ENCODE measurements at regions not wholly inside any gene's neighbourhood (a gene's known extent, or its start where the extent isn't known, plus 50 kb on each side); places are given as distances from the start of the nearest gene placed in this dataset.
"Not testable (repeated sequence)": the region's sequence is repeated elsewhere in the genome, so short reads cannot be mapped to it uniquely, and the experiment has no call there.

- intact Hi-C loops (cut with DNase I) = no loop called here
- 70 to 74% (median 73%) methylated on average over 5 of the region's 5 CpGs for WGBS, 3 donors
- Histone ChIP-seq H3K4me1 (no peaks in the 10 kb centered on the region), H3K36me3 (ENCODE audit: insufficient read depth in 1 of 2, low read depth in 1 of 2) (no peaks in the 10 kb centered on the region), H3K9me3 (no peaks in the 10 kb centered on the region), H3K27me3 (ENCODE audit: insufficient read depth in 3 of 3, low read length in 2 of 3) (no peaks in the 10 kb centered on the region), H3K4me3 (no peak overlapping the region), H3K27ac (no peak overlapping the region)
- no peak for TF ChIP-seq CTCF (IDR thresholded peaks at IDR 0.05)
- ATAC-seq (no peak), DNase-seq (no peak)
These were observed 295.2 kb upstream of the LRP1B start for GRCh38 chr2:142426064-142426463.

DNA sequence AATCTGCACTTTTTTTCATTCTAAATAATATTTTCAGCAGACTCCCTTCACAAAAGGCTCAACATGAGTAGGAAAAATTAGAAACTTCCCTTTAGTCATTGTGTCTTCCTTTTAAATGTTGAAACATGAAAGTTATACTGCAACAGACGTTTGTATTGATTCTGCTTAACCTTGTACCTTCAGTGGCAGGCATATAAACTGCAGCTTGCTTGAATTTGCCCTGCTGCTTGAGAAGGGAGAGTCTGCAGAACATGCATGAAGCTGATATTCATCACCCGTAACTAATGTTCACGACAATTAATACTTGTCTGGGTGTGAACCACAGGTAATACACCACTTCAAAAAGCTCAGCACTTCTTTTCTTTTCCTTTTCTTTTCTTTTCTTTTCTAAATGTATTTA, 294.7 kb upstream of the LRP1B start:
- DNase-seq = no peak
- Histone ChIP-seq H3K27ac (no peak overlapping the region), H3K4me3 (no peak overlapping the region), H3K4me1 (no peaks in the 10 kb centered on the region), H3K27me3 (ENCODE audit: insufficient read depth in 3 of 3, low read length in 2 of 3) (no peaks in the 10 kb centered on the region), H3K9me3 (no peaks in the 10 kb centered on the region), H3K36me3 (ENCODE audit: insufficient read depth in 1 of 2, low read depth in 1 of 2) (no peaks in the 10 kb centered on the region)
- no peak for ATAC-seq
- intact Hi-C loops (cut with DNase I) = no loop called here
- 39 to 45% (median 43%) methylated on average over 3 of the region's 3 CpGs for WGBS, 3 donors
- TF ChIP-seq CTCF (IDR thresholded peaks at IDR 0.05) = no peak

DNA sequence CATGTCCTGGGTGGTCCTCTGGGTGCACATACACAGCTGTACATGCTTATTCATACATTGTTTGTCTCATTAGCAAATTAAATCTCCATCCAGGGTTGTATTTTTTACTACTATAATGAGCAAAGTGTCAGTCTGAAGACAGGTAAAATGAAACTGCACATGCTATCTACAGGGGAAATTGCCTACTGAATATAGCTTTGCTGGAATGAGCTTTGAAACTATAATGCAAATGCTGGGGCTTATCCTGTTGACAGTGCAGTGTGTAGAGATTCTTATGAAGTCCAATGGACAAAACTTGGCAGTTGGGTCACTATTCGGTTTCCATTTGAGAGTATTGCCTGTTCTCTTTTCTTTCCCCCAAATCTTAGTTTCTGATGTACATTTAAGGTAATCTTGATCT, 292.8 kb upstream of the LRP1B start:
- ATAC-seq (no peak), DNase-seq (no peak)
- no peaks in the 10 kb centered on the region for H3K9me3 ChIP-seq
- H3K27ac ChIP-seq = no peak overlapping the region
- no peaks in the 10 kb centered on the region for H3K4me1 ChIP-seq
- H3K27me3 ChIP-seq (ENCODE audit: insufficient read depth in 3 of 3, low read length in 2 of 3) = no peaks in the 10 kb centered on the region
- intact Hi-C loops (cut with DNase I) = no loop called here
- H3K36me3 ChIP-seq (ENCODE audit: insufficient read depth in 1 of 2, low read depth in 1 of 2) = no peaks in the 10 kb centered on the region
- WGBS, 3 donors = 79 to 86% (median 83%) methylated on average over 1 of the region's 1 CpG
- H3K4me3 ChIP-seq = no peak overlapping the region
- TF ChIP-seq CTCF (IDR thresholded peaks at IDR 0.05) = no peak

- no peak for DNase-seq
- H3K9me3 ChIP-seq = no peaks in the 10 kb centered on the region
- no peak overlapping the region for H3K4me3 ChIP-seq
- no peak for TF ChIP-seq CTCF (IDR thresholded peaks at IDR 0.05)
- no peak for ATAC-seq
- H3K27me3 ChIP-seq (ENCODE audit: insufficient read depth in 3 of 3, low read length in 2 of 3) = no peaks in the 10 kb centered on the region
- H3K27ac ChIP-seq = no peak overlapping the region
- intact Hi-C loops (cut with DNase I) = no loop called here
- H3K4me1 ChIP-seq = no peaks in the 10 kb centered on the region
- H3K36me3 ChIP-seq (ENCODE audit: insufficient read depth in 1 of 2, low read depth in 1 of 2) = no peaks in the 10 kb centered on the region
- WGBS, 3 donors = 65 to 78% (median 67%) methylated on average over 2 of the region's 2 CpGs
These were observed 292.0 kb upstream of the LRP1B start for GRCh38 chr2:142422769-142423168.

- Histone ChIP-seq H3K9me3 (no peaks in the 10 kb centered on the region), H3K27ac (no peak overlapping the region), H3K27me3 (ENCODE audit: insufficient read depth in 3 of 3, low read length in 2 of 3) (no peaks in the 10 kb centered on the region), H3K36me3 (ENCODE audit: insufficient read depth in 1 of 2, low read depth in 1 of 2) (no peaks in the 10 kb centered on the region), H3K4me3 (no peak overlapping the region), H3K4me1 (no peaks in the 10 kb centered on the region)
- intact Hi-C loops (cut with DNase I) = no loop called here
- no peak for ATAC-seq
- 88 to 90% (median 89%) methylated on average over 6 of the region's 6 CpGs for WGBS, 3 donors
- no peak for TF ChIP-seq CTCF (IDR thresholded peaks at IDR 0.05)
- no peak for DNase-seq
These were observed 291.2 kb upstream of the LRP1B start for GRCh38 chr2:142422041-142422440.

DNA sequence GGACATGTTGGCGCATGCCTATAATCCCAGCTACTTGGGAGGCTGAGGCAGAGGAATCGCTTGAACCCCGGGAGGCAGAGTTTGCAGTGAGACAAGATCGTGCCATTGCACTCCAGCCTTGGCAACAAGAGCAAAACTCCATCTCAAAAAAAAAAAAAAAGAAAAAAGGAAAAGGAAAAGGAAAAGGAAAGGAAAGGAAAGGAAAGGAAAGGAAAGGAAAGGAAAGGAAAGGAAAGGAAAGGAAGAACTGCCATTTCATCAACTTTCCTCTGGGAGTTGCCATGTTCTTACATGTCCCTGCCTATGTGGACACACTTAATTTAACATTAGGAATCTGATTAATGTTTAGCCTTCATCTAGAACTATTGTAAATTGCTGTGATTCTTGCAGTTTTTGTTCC, 287.9 kb upstream of the LRP1B start:
- H3K4me3 ChIP-seq; H3K4me1 ChIP-seq; H3K36me3 ChIP-seq (ENCODE audit: insufficient read depth in 1 of 2, low read depth in 1 of 2); intact Hi-C loops (cut with DNase I); H3K9me3 ChIP-seq; H3K27ac ChIP-seq; ATAC-seq; DNase-seq; H3K27me3 ChIP-seq (ENCODE audit: insufficient read depth in 3 of 3, low read length in 2 of 3): not testable (repeated sequence)
- 93 to 97% (median 97%) methylated on average over 4 of the region's 4 CpGs for WGBS, 3 donors
